Sigmoid colon (tissue), 4 donors: ENCODE measurements at regions not wholly inside any gene's neighbourhood (a gene's known extent, or its start where the extent isn't known, plus 50 kb on each side); places are given as distances from the start of the nearest gene placed in this dataset.

Experiments
- CTCF ChIP-seq, 4 experiments: fragments of 450-650 bp in 3 of 4; fragments of 200-600 bp in 1 of 4; IDR thresholded peaks; one replicate each; pipeline ENCODE4 v1.5.1; 2016 to 2019; ENCODE audit warnings: antibody characterized with exemption in 4 of 4, mild to moderate bottlenecking in 3 of 4, moderate library complexity in 2 of 4
- EP300 ChIP-seq, 4 donors: sonication (generic); formaldehyde crosslinking; IDR thresholded peaks; one replicate each; pipeline ENCODE4 v1.6.1; 2017; ENCODE audit warnings: antibody characterized with exemption in 4 of 4
- POLR2A ChIP-seq, 2 donors: fragments of 450-650 bp; IDR thresholded peaks; one replicate each; pipeline ENCODE4 v1.6.1; 2016; ENCODE audit warnings: antibody characterized with exemption in 2 of 2, mild to moderate bottlenecking in 2 of 2, moderate library complexity in 2 of 2
- POLR2AphosphoS5 ChIP-seq, 4 donors: sonication (generic); formaldehyde crosslinking; IDR thresholded peaks; one replicate each; pipeline ENCODE4 v1.6.1; 2017; ENCODE audit warnings: antibody characterized with exemption in 4 of 4

DNA sequence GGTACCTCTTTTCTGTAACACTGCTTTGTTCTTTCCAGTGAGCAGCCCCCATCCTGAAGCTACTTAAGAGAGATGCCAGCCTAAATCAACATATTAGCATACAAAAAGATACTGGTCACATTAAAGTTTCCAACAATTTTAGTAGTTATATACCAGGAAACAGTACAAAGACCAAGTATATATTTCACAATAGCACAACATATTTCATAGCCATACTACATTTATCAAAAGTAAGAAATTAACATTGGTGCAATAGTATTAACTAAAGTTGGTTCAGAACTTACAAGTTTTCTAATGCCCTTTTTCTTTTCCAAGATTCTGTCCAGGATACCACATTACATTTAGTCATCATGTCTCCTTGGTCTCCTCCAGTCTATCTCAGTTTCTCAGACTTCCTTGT is 641.0 kb upstream of the GJE1 start:
- TF ChIP-seq CTCF (IDR thresholded peaks at IDR 0.05) (no peak), POLR2AphosphoS5 (IDR thresholded peaks at IDR 0.05) (no peak), POLR2A (IDR thresholded peaks at IDR 0.05) (no peak), EP300 (IDR thresholded peaks at IDR 0.05) (no peak)
